ENCODE measurements at regions not wholly inside any gene's neighbourhood (a gene's known extent, or its start where the extent isn't known, plus 50 kb on each side); places are given as distances from the start of the nearest gene placed in this dataset.

- peaks cover 0 to 19% (median 0%) of the 10 kb centered on the region in 12 donors for H3K9me3 ChIP-seq
- intact Hi-C loops (cut with DNase I), result no loop called here
- TF ChIP-seq CTCF (IDR thresholded peaks at IDR 0.05) (no peak), POLR2A (IDR thresholded peaks at IDR 0.05) (no peak)
- peaks cover 0 to 4% (median 0%) of the 10 kb centered on the region in 12 donors for H3K4me1 ChIP-seq
- no peaks in the 10 kb centered on the region for H3K36me3 ChIP-seq
- no peak for DNase-seq
- 90 to 93% (median 91%) methylated on average over 2 of the region's 2 CpGs for WGBS, 4 donors
- no peaks in the 10 kb centered on the region for H3K27me3 ChIP-seq
- no peak for ATAC-seq
- no peak overlapping the region for H3K4me3 ChIP-seq
- no peak overlapping the region for H3K27ac ChIP-seq
Measured at GRCh38 chr10:83834096-83834495, 305.2 kb upstream of the GHITM start.

GRCh38 chr10:83835945-83836745 lies 303.2 kb upstream of the GHITM start:
- peak overlapping the region in 5 of 12 donors; percentile 41 to 74 (median 51) for H3K27ac ChIP-seq
- H3K27me3 ChIP-seq, result no peaks in the 10 kb centered on the region
- intact Hi-C loops (cut with DNase I), result no loop called here
- no peak overlapping the region for H3K4me3 ChIP-seq
- WGBS, 4 donors, result 75 to 87% (median 80%) methylated on average over 3 of the region's 3 CpGs
- peaks cover 0 to 4% (median 0%) of the 10 kb centered on the region in 12 donors for H3K4me1 ChIP-seq
- ATAC-seq, result no peak
- TF ChIP-seq CTCF (IDR thresholded peaks at IDR 0.05), result no peak
- TF ChIP-seq POLR2A (IDR thresholded peaks at IDR 0.05), result no peak
- H3K36me3 ChIP-seq, result no peaks in the 10 kb centered on the region
- DNase-seq, result no peak
- peaks cover 0 to 3% (median 0%) of the 10 kb centered on the region in 12 donors for H3K9me3 ChIP-seq

- no peaks in the 10 kb centered on the region for H3K36me3 ChIP-seq
- ATAC-seq, result no peak
- peaks cover 0 to 5% (median 0%) of the 10 kb centered on the region in 12 donors for H3K4me1 ChIP-seq
- no peak for TF ChIP-seq POLR2A (IDR thresholded peaks at IDR 0.05)
- TF ChIP-seq CTCF (IDR thresholded peaks at IDR 0.05), result no peak
- no peaks in the 10 kb centered on the region for H3K9me3 ChIP-seq
- WGBS, 4 donors, result 84 to 86% (median 85%) methylated on average over 3 of the region's 3 CpGs
- H3K4me3 ChIP-seq, result no peak overlapping the region
- H3K27ac ChIP-seq, result no peak overlapping the region
- H3K27me3 ChIP-seq, result no peaks in the 10 kb centered on the region
- no peak for DNase-seq
- intact Hi-C loops (cut with DNase I), result no loop called here
Measured at GRCh38 chr10:83848677-83849076, 290.6 kb upstream of the GHITM start.

GRCh38 chr10:83849150-83849549 lies 290.2 kb upstream of the GHITM start:
- no peak for DNase-seq

More at GRCh38 chr10:83849150-83849549, 290.2 kb upstream of the GHITM start:
- no peak for TF ChIP-seq POLR2A (IDR thresholded peaks at IDR 0.05)
- Histone ChIP-seq H3K27me3 (no peaks in the 10 kb centered on the region), H3K4me3 (no peak overlapping the region), H3K4me1 (peaks cover 0 to 5% (median 0%) of the 10 kb centered on the region in 12 donors), H3K27ac (no peak overlapping the region), H3K36me3 (no peaks in the 10 kb centered on the region), H3K9me3 (peaks cover 0 to 4% (median 0%) of the 10 kb centered on the region in 12 donors)
- intact Hi-C loops (cut with DNase I), result no loop called here
- ATAC-seq, result no peak

Data from heart left ventricle (tissue), 16 donors.